T-helper 1 cell treated with Interleukin-12 subunit alpha and Interleukin-12 subunit beta and Interleukin-4 antibody, amounts not matched to agents 30 ng/mL and 1 ng/mL, for 36 hours (primary cell): ENCODE measurements at regions not wholly inside any gene's neighbourhood (a gene's known extent, or its start where the extent isn't known, plus 50 kb on each side); places are given as distances from the start of the nearest gene placed in this dataset.

Experiments used
- intact Hi-C: fragments of 100-400 bp; cut with micrococcal nuclease; formaldehyde crosslinking; loops from one replicate; pipeline ENCODE4 v1.15.1; 2024

- intact Hi-C loops: no loop called here
These were observed 759.6 kb downstream of the SQOR start for GRCh38 chr15:46394463-46394862.

GRCh38 chr15:46408312-46408711, 773.5 kb downstream of the SQOR start:
- intact Hi-C loops: no loop called here

- intact Hi-C loops: no loop called here
These were observed 775.0 kb downstream of the SQOR start for GRCh38 chr15:46409841-46410301.

GRCh38 chr15:46410705-46411104, 775.9 kb downstream of the SQOR start:
- intact Hi-C loops: no loop called here

GRCh38 chr15:46411900-46412299, 777.1 kb downstream of the SQOR start:
- intact Hi-C loops: no loop called here

- intact Hi-C loops: no loop called here
These were observed 779.0 kb downstream of the SQOR start for GRCh38 chr15:46413799-46414198.

GRCh38 chr15:46416544-46416943, 781.7 kb downstream of the SQOR start:
- intact Hi-C loops: no loop called here

GRCh38 chr15:46420990-46421389, 786.2 kb downstream of the SQOR start:
- intact Hi-C loops: no loop called here

GRCh38 chr15:46441294-46442062, 806.6 kb downstream of the SQOR start:
- intact Hi-C loops: no loop called here

- intact Hi-C loops: no loop called here
These were observed 807.4 kb downstream of the SQOR start for GRCh38 chr15:46442184-46442583.

- intact Hi-C loops: no loop called here
These were observed 808.2 kb downstream of the SQOR start for GRCh38 chr15:46442901-46443590.

GRCh38 chr15:46450112-46450809, 815.4 kb downstream of the SQOR start:
- intact Hi-C loops: no loop called here

- intact Hi-C loops: no loop called here
These were observed 816.0 kb downstream of the SQOR start for GRCh38 chr15:46450810-46451182.

GRCh38 chr15:46452297-46452820, 817.5 kb downstream of the SQOR start:
- intact Hi-C loops: no loop called here

GRCh38 chr15:46456456-46456855, 821.6 kb downstream of the SQOR start:
- intact Hi-C loops: no loop called here

- intact Hi-C loops: no loop called here
These were observed 825.7 kb downstream of the SQOR start for GRCh38 chr15:46460431-46461094.

GRCh38 chr15:46461416-46461815, 826.6 kb downstream of the SQOR start:
- intact Hi-C loops: no loop called here

- intact Hi-C loops: no loop called here
These were observed 832.2 kb downstream of the SQOR start for GRCh38 chr15:46467041-46467440.

GRCh38 chr15:46471096-46471495, 836.3 kb downstream of the SQOR start:
- intact Hi-C loops: no loop called here

GRCh38 chr15:46489276-46489675, 854.4 kb downstream of the SQOR start:
- intact Hi-C loops: no loop called here

GRCh38 chr15:46496491-46497115, 861.8 kb downstream of the SQOR start:
- intact Hi-C loops: no loop called here
